ENCODE measurements at regions not wholly inside any gene's neighbourhood (a gene's known extent, or its start where the extent isn't known, plus 50 kb on each side); places are given as distances from the start of the nearest gene placed in this dataset.

- TF ChIP-seq, protein P1, sequence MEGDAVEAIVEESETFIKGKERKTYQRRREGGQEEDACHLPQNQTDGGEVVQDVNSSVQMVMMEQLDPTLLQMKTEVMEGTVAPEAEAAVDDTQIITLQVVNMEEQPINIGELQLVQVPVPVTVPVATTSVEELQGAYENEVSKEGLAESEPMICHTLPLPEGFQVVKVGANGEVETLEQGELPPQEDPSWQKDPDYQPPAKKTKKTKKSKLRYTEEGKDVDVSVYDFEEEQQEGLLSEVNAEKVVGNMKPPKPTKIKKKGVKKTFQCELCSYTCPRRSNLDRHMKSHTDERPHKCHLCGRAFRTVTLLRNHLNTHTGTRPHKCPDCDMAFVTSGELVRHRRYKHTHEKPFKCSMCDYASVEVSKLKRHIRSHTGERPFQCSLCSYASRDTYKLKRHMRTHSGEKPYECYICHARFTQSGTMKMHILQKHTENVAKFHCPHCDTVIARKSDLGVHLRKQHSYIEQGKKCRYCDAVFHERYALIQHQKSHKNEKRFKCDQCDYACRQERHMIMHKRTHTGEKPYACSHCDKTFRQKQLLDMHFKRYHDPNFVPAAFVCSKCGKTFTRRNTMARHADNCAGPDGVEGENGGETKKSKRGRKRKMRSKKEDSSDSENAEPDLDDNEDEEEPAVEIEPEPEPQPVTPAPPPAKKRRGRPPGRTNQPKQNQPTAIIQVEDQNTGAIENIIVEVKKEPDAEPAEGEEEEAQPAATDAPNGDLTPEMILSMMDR (IDR thresholded peaks at IDR 0.05; ENCODE audit: extremely low read depth, insufficient read depth, missing control alignments), result no peak
- in situ Hi-C loops (cut with MboI; ENCODE audit: low pct_unique_long_range_greater_than_20kb, low sequenced_read_pairs, unreplicated experiment), result no loop called here
- DNase-seq (ENCODE audit: low spot score), result no peak
These were observed 243.1 kb downstream of the AUH start for GRCh38 chr9:91118704-91119025.

DNA sequence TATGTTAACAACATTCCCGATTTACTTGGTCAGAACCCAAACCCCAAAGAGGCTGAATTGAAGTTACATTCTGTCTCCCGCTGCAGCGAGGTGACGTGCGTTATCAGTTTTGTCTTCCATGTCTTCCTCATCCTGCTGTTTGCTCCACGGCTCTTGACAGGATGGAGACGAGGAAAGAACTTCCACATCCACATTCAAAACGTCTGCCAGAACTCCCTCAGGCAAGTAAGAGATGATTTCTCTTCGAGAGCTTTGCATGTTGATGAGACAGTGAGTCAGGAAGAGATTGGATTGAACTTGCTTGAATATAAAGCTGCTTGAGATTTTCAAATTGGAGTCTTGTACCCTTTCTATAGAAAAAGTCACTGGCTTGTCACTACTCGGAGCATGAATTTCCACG lies 242.6 kb downstream of the AUH start:
- in situ Hi-C loops (cut with MboI; ENCODE audit: low pct_unique_long_range_greater_than_20kb, low sequenced_read_pairs, unreplicated experiment), result no loop called here
- TF ChIP-seq, protein P1 (IDR thresholded peaks at IDR 0.05; ENCODE audit: extremely low read depth, insufficient read depth, missing control alignments), result no peak
- DNase-seq (ENCODE audit: low spot score), result no peak

DNA sequence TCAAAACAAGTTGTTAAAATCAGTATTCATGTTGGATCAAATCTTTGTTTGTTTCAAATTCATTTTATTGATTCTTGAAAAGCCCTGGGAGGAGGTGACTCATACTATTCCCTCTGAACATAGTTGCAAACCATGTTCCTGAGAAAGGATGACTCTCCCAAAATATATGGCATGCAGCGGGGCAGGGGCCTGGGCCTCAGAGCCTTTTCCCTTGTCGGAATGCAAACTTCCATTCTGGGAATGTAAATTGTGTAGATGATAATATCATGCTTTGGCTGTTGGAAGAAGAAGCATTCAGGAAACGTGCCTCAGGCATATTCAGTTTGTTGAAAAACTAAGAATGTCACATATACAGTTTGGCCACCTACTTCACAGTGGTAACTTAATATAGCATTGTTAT lies 242.0 kb downstream of the AUH start:
- in situ Hi-C loops (cut with MboI; ENCODE audit: low pct_unique_long_range_greater_than_20kb, low sequenced_read_pairs, unreplicated experiment), result no loop called here
- no peak for DNase-seq (ENCODE audit: low spot score)
- TF ChIP-seq, protein P1 (IDR thresholded peaks at IDR 0.05; ENCODE audit: extremely low read depth, insufficient read depth, missing control alignments), result no peak

GRCh38 chr9:91120200-91120599 lies 241.5 kb downstream of the AUH start:
- in situ Hi-C loops (cut with MboI; ENCODE audit: low pct_unique_long_range_greater_than_20kb, low sequenced_read_pairs, unreplicated experiment), result no loop called here
- TF ChIP-seq, protein P1 (IDR thresholded peaks at IDR 0.05; ENCODE audit: extremely low read depth, insufficient read depth, missing control alignments), result no peak
- no peak for DNase-seq (ENCODE audit: low spot score)

DNA sequence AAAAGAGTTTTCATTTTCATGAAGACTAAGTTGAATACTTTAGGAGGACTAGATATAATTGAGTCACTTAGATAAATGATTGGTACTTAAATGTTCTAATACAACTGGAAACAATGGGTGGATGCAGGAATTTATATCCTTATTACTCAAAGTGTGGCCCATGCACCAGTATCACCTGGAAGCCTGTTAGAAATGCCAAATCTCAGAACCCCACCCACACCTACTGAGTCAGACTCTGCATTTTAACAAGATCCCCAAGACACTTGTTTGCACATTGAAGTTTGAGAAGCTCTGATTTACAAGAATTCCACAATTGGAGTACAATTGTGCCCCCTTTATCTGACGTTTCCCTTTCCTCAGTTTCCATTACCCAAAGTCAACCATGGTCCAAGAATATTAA lies 239.0 kb downstream of the AUH start:
- no peak for DNase-seq (ENCODE audit: low spot score)
- in situ Hi-C loops (cut with MboI; ENCODE audit: low pct_unique_long_range_greater_than_20kb, low sequenced_read_pairs, unreplicated experiment), result no loop called here
- TF ChIP-seq, protein P1 (IDR thresholded peaks at IDR 0.05; ENCODE audit: extremely low read depth, insufficient read depth, missing control alignments), result no peak

DNA sequence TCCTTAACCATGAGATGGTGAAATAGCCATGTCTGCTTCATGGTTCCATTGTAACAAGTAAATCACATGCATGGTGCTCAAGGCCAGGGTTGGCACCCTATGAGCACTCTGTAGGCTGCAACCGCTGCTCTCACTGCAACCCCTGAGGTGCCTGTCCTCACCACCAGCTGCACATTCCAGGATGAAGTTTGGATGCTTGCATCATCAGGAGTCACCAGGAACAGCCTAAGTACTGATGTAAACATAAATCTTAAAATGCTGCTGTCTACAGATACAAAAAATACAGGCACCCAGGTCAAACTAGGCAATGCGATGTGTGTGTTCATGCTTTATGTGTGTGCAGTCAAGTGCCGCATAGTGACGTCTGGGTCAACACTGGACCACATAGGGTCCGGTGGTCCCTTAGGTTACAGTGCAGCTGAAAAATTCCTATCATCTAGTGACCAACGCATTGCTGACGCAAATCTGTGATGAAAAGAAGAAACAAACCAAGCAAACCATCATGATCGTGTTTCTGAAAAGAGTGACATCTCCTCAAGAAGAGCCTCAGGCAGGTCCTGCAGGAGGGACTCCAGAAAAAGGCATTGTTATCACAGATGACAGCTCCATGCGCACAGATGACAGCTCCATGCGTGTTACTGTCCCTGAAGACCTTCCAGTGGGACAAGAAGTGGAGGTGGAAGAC lies 234.8 kb downstream of the AUH start:
- TF ChIP-seq, protein P1 (IDR thresholded peaks at IDR 0.05; ENCODE audit: extremely low read depth, insufficient read depth, missing control alignments), result no peak
- in situ Hi-C loops (cut with MboI; ENCODE audit: low pct_unique_long_range_greater_than_20kb, low sequenced_read_pairs, unreplicated experiment), result no loop called here
- DNase-seq (ENCODE audit: low spot score), result no peak

DNA sequence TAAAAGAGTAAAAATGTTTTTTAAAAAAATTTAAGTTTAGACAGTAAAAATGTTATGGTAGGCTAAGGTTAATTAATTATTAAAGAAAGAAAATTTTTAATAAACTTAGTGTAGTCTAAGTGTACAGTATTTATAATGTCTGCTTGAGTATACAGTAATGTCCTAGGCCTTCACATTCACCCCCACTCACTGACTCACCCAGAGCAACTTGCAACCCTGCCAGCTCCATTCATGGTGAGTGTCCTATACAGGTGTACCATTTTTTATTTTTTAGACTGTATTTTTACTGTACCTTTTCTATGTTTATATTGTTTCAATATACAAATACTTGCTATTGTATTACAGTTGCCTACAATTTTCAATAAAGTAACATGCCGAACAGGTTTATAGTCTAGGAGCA lies 234.1 kb downstream of the AUH start:
- TF ChIP-seq, protein P1 (IDR thresholded peaks at IDR 0.05; ENCODE audit: extremely low read depth, insufficient read depth, missing control alignments), result no peak
- in situ Hi-C loops (cut with MboI; ENCODE audit: low pct_unique_long_range_greater_than_20kb, low sequenced_read_pairs, unreplicated experiment), result no loop called here
- no peak for DNase-seq (ENCODE audit: low spot score)
